Esophagus squamous epithelium (tissue), 4 donors: ENCODE measurements at regions not wholly inside any gene's neighbourhood (a gene's known extent, or its start where the extent isn't known, plus 50 kb on each side); places are given as distances from the start of the nearest gene placed in this dataset.

Experiments
- POLR2A ChIP-seq, 4 donors: fragments of 450-650 bp; IDR thresholded peaks; one replicate each; pipeline ENCODE4 v1.6.1; 2017; ENCODE audit warnings: antibody characterized with exemption in 4 of 4, mild to moderate bottlenecking in 4 of 4, moderate library complexity in 3 of 4
- TF ChIP-seq, protein P1 (sequence below), 6 experiments: fragments of 450-650 bp in 4 of 6; fragments of 200-600 bp in 2 of 6; sonication (generic) in 2 of 6; IDR thresholded peaks; one replicate each; pipeline ENCODE4 v1.5.1; 2016 to 2019; ENCODE audit warnings: antibody characterized with exemption in 6 of 6, mild to moderate bottlenecking in 4 of 6, moderate library complexity in 4 of 6

GRCh38 chr3:59563966-59564365 is 514.1 kb upstream of the CFAP20DC start:
- TF ChIP-seq, protein P1, sequence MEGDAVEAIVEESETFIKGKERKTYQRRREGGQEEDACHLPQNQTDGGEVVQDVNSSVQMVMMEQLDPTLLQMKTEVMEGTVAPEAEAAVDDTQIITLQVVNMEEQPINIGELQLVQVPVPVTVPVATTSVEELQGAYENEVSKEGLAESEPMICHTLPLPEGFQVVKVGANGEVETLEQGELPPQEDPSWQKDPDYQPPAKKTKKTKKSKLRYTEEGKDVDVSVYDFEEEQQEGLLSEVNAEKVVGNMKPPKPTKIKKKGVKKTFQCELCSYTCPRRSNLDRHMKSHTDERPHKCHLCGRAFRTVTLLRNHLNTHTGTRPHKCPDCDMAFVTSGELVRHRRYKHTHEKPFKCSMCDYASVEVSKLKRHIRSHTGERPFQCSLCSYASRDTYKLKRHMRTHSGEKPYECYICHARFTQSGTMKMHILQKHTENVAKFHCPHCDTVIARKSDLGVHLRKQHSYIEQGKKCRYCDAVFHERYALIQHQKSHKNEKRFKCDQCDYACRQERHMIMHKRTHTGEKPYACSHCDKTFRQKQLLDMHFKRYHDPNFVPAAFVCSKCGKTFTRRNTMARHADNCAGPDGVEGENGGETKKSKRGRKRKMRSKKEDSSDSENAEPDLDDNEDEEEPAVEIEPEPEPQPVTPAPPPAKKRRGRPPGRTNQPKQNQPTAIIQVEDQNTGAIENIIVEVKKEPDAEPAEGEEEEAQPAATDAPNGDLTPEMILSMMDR (IDR thresholded peaks at IDR 0.05), result no peak
- TF ChIP-seq POLR2A (IDR thresholded peaks at IDR 0.05), result no peak
